HepG2 (cell line): ENCODE measurements at regions not wholly inside any gene's neighbourhood (a gene's known extent, or its start where the extent isn't known, plus 50 kb on each side); places are given as distances from the start of the nearest gene placed in this dataset.

ENCODE experiments used
- ATAC-seq: fragments of 200-7000 bp; cut with Tn5 transposase; 3 replicates; pipeline ENCODE4 v1.9.1; 2020; ENCODE audit warnings: mild to moderate bottlenecking, moderate library complexity
- BruUV-seq: library from RNA; stranded (reverse); fragments of 400-500 nt; replicated peaks from 2 replicates; lab custom pipeline; 2021; lab: Mats Ljungman, UMichigan
- CTCF ChIA-PET: fragments of 300-600 bp; formaldehyde crosslinking; extraction: SDS; loops from one replicate; lab custom pipeline; 2021; ENCODE audit warnings: low total read pairs, inconsistent platforms, low intra/inter-chr PET ratio; lab: Yijun Ruan, JAX
- POLR2A ChIA-PET: fragments of 350-600 bp; sonication (Branson Sonifier 250); formaldehyde crosslinking; loops from one replicate; lab custom pipeline; 2020; ENCODE audit warnings: antibody characterized with exemption, inconsistent platforms; lab: Yijun Ruan, JAX
- DNase-seq: peaks from one replicate; pipeline ENCODE4 v3.0.0-alpha.2; 2015; ENCODE audit warnings: low spot score
- FAIRE-seq: peaks from 3 replicates; lab custom pipeline; 2011; peaks lifted over from hg19 to GRCh38; lab: Jason Lieb, UNC
- H2AFZ ChIP-seq: one replicate; pipeline ENCODE4 v1.6.1; 2011; ENCODE audit warnings: low read length, inconsistent platforms
- H3K27ac ChIP-seq: fragments of 300-600 bp; 3 replicates; pipeline ENCODE4 v1.8.0; 2011; ENCODE audit warnings: mixed run types, mild to moderate bottlenecking, mixed read lengths, low read length, inconsistent platforms; ENCODE audit not compliant: insufficient read depth; ENCODE audit errors: extremely low read length
- H3K27me3 ChIP-seq, 2 experiments: fragments of 200-600 bp in 1 of 2; 2 replicates in 1 of 2; 3 replicates in 1 of 2; pipeline versions ENCODE4 v1.6.0 to v1.8.0; 2011; ENCODE audit warnings: low read length in 2 of 2, mild to moderate bottlenecking in 2 of 2, moderate library complexity in 2 of 2, inconsistent platforms in 1 of 2; ENCODE audit not compliant: insufficient read depth in 2 of 2, control insufficient read depth in 1 of 2
- H3K36me3 ChIP-seq, 2 experiments: fragments of 200-600 bp in 1 of 2; replicated peaks in 1 of 2; 2 replicates in 1 of 2; 3 replicates in 1 of 2; pipeline versions ENCODE4 v1.5.1 to v1.8.0; 2011; ENCODE audit warnings: low read length in 2 of 2, inconsistent platforms in 1 of 2; ENCODE audit not compliant: insufficient read depth in 2 of 2, control insufficient read depth in 1 of 2
- H3K4me1 ChIP-seq: 2 replicates; pipeline ENCODE4 v1.5.1; 2012; ENCODE audit warnings: low read length, inconsistent platforms; ENCODE audit not compliant: insufficient read depth
- H3K4me2 ChIP-seq: 2 replicates; pipeline ENCODE4 v1.6.0; 2011; ENCODE audit warnings: low read depth, low read length, inconsistent platforms
- H3K4me3 ChIP-seq, 3 experiments: fragments of 200-600 bp in 1 of 3; sonication (generic), shearing (Covaris generic) in 1 of 3; replicated peaks in 1 of 3; 2 replicates each; pipeline ENCODE4 v1.5.1; 2011 to 2016; ENCODE audit warnings: low read length in 3 of 3, inconsistent platforms in 2 of 3, low read depth in 2 of 3, mild to moderate bottlenecking in 2 of 3, control low read depth in 1 of 3, mixed read lengths in 1 of 3; ENCODE audit not compliant: insufficient read depth in 1 of 3
- H3K79me2 ChIP-seq: one replicate; pipeline ENCODE4 v1.6.1; 2011; ENCODE audit warnings: low read length, inconsistent platforms; ENCODE audit not compliant: insufficient read depth
- H3K9ac ChIP-seq: 2 replicates; pipeline ENCODE4 v1.6.0; 2011; ENCODE audit warnings: mild to moderate bottlenecking, low read depth, low read length, inconsistent platforms; ENCODE audit not compliant: insufficient read depth
- H3K9me3 ChIP-seq: 2 replicates; pipeline ENCODE4 v1.5.1; 2012; ENCODE audit warnings: mild to moderate bottlenecking, low read length
- H4K20me1 ChIP-seq: 2 replicates; pipeline ENCODE4 v1.6.0; 2011; ENCODE audit warnings: inconsistent platforms, mild to moderate bottlenecking, low read length, moderate library complexity; ENCODE audit not compliant: insufficient read depth
- AGO1 ChIP-seq: fragments of 200-400 bp; formaldehyde crosslinking; IDR thresholded peaks from 2 replicates; pipeline ENCODE4 v1.6.1; 2017; ENCODE audit warnings: mild to moderate bottlenecking, low read depth, low read length, moderate library complexity; ENCODE audit not compliant: poor library complexity, severe bottlenecking
- HMGA1 ChIP-seq: sonication (generic); formaldehyde crosslinking; conservative IDR thresholded peaks from 2 replicates; pipeline ENCODE4 v1.4.0; 2020; ENCODE audit warnings: missing genetic modification reagents
- MAFF ChIP-seq: IDR thresholded peaks from 2 replicates; pipeline ENCODE4 v1.6.1; 2011; ENCODE audit warnings: low read depth, low read length, improper control_type of control experiment
- MAFK ChIP-seq, 2 experiments: IDR thresholded peaks in 1 of 2; conservative IDR thresholded peaks in 1 of 2; 2 replicates each; pipeline ENCODE4 v1.6.1; 2011; ENCODE audit warnings: improper control_type of control experiment in 2 of 2, low read length in 2 of 2
- TBX3 ChIP-seq: fragments of 450-650 bp; IDR thresholded peaks from 2 replicates; pipeline ENCODE4 v1.6.1; 2017; ENCODE audit warnings: antibody characterized with exemption, mild to moderate bottlenecking, inconsistent platforms, borderline replicate concordance
- YEATS4 ChIP-seq: sonication (generic); formaldehyde crosslinking; IDR thresholded peaks from 2 replicates; pipeline ENCODE4 v1.4.0; 2020; ENCODE audit warnings: missing genetic modification reagents, borderline replicate concordance
- ZNF224 ChIP-seq: sonication (generic); formaldehyde crosslinking; IDR thresholded peaks from 2 replicates; pipeline ENCODE4 v1.5.0; 2020; ENCODE audit warnings: mild to moderate bottlenecking, missing genetic modification reagents
- ZNF337 ChIP-seq: sonication (generic); formaldehyde crosslinking; IDR thresholded peaks from 2 replicates; pipeline ENCODE4 v1.5.1; 2020; ENCODE audit warnings: missing genetic modification reagents, low read depth, mild to moderate bottlenecking, borderline replicate concordance
- WGBS: methylation state at CpG from one replicate; pipeline ENCODE4 v1.1.6; 2017; ENCODE audit warnings: low lambda C conversion rate; 5-methylcytosine and 5-hydroxymethylcytosine counted together
- in situ Hi-C: cut with HindIII; loops from 2 replicates; pipeline ENCODE4 v1.10.0; 2017; ENCODE audit warnings: low pct_unique_long_range_greater_than_20kb; ENCODE audit not compliant: extremely low pct_ligation_motif_present
- intact Hi-C: fragments of 100-400 bp; cut with micrococcal nuclease; formaldehyde crosslinking; loops from one replicate; pipeline ENCODE4 v1.10.0; 2022; ENCODE audit not compliant: unreplicated experiment
- TF ChIP-seq, protein P1 (sequence below): sonication (generic); formaldehyde crosslinking; IDR thresholded peaks from 2 replicates; pipeline ENCODE4 v1.4.0; 2020; ENCODE audit warnings: missing genetic modification reagents, borderline replicate concordance

DNA sequence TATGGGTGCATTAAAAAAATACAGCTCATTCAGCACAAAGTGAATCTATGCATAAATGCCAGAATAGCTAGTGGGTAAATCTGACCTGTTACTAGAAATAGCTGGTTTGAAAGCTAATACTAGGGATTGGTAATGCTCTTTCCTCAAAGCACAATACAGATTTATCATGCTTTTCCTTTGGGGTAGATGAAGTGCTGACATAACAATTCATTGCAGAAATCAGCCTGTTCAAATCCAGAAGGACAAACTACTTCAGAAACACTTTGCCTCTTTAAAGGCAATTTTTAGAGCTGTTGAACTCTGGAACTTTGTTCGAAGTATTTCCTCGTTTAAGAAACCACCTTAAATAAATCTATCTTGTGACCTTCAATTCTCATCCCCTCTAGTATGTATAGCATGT is 957.9 kb downstream of the ARAP2 start:
- Histone ChIP-seq H4K20me1 (no peaks in the 10 kb centered on the region), H3K79me2 (no peaks in the 10 kb centered on the region), H3K36me3 (no peaks in the 10 kb centered on the region), H2AFZ (no peak overlapping the region), H3K4me2 (no peak overlapping the region), H3K9ac (no peak overlapping the region), H3K27me3 (no peaks in the 10 kb centered on the region), H3K9me3 (no peaks in the 10 kb centered on the region), H3K27ac (no peak overlapping the region), H3K4me1 (no peaks in the 10 kb centered on the region), H3K4me3 (no peak overlapping the region)
- POLR2A ChIA-PET: no interaction called here
- FAIRE-seq (no peak), ATAC-seq (no peak), DNase-seq (no peak)
- 19% methylated on average over 2 of the region's 2 CpGs for WGBS
- no TSS peak for BruUV-seq
- in situ Hi-C loops (no loop called here), intact Hi-C loops (no loop called here)
- no peak for TF ChIP-seq ZNF337
- TF ChIP-seq MAFK (conservative IDR thresholded peaks at IDR 0.05 in 1 of 2, IDR thresholded peaks at IDR 0.05 in 1 of 2; ENCODE audit: low read length in 2 of 2): peak in 1 of 2 experiments; percentile 59; a peak in 1 of 4 replicates
- TF ChIP-seq MAFF: peak; percentile 48
- CTCF ChIA-PET: no interaction called here

DNA sequence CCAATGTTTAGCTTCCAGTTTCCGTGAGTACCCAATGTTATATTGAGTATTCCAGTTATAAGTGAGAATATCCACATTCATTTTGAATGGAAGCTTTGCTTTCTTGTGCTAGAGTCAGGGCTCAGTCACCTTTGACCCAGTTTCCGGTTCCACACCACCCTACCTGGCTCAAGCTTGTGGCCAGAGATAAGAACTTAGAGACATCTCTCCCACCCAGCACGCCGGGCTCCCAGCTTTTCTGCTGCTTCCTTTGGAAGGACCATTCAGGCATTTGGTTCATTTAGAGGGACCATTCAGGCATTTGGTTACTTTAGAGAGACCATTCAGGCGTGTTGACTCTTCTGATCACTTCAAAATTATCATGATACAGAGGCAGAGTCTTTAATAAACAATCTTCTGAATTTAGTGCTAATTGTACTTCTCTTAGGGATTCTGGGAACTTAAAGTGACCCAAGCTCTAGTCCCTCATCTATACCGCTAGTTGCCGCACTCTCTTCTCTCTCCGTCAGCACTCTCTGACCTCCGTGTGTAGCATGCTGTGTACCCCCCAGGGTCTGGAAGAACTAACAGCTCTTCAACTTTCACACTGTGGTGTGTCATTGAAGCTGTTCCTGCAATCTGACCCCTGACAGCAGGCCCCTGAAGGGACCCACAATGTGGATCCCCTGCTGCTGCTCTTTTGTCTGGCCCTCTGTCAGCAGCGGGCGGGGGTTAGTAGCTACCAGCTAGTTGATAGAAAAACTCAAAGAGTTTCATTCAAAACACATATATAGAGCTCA is 943.1 kb downstream of the ARAP2 start:
- DNase-seq (no peak), FAIRE-seq (no peak), ATAC-seq (peak; percentile 71)
- H3K4me3 ChIP-seq: no peak overlapping the region
- POLR2A ChIA-PET: no interaction called here
- no peaks in the 10 kb centered on the region for H3K36me3 ChIP-seq
- H3K4me2 ChIP-seq: no peak overlapping the region
- no peak overlapping the region for H3K27ac ChIP-seq
- TF ChIP-seq ZNF224 (no peak), AGO1 (no peak), TBX3 (no peak), HMGA1 (CRISPR knock-in tag) (no peak), YEATS4 (no peak)
- TF ChIP-seq, protein P1, sequence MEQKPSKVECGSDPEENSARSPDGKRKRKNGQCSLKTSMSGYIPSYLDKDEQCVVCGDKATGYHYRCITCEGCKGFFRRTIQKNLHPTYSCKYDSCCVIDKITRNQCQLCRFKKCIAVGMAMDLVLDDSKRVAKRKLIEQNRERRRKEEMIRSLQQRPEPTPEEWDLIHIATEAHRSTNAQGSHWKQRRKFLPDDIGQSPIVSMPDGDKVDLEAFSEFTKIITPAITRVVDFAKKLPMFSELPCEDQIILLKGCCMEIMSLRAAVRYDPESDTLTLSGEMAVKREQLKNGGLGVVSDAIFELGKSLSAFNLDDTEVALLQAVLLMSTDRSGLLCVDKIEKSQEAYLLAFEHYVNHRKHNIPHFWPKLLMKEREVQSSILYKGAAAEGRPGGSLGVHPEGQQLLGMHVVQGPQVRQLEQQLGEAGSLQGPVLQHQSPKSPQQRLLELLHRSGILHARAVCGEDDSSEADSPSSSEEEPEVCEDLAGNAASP (CRISPR knock-in tag): no peak
- no peaks in the 10 kb centered on the region for H3K4me1 ChIP-seq
- H2AFZ ChIP-seq: no peak overlapping the region
- intact Hi-C loops (no loop called here), in situ Hi-C loops (no loop called here)
- no TSS peak for BruUV-seq
- CTCF ChIA-PET: no interaction called here
- no peaks in the 10 kb centered on the region for H3K27me3 ChIP-seq
- no peaks in the 10 kb centered on the region for H3K79me2 ChIP-seq
- H4K20me1 ChIP-seq: no peaks in the 10 kb centered on the region
- WGBS: 26% methylated on average over 11 of the region's 11 CpGs
- H3K9me3 ChIP-seq: no peaks in the 10 kb centered on the region
- H3K9ac ChIP-seq: no peak overlapping the region
